Renal cortical epithelial cell (primary cell): ENCODE measurements at regions not wholly inside any gene's neighbourhood (a gene's known extent, or its start where the extent isn't known, plus 50 kb on each side); places are given as distances from the start of the nearest gene placed in this dataset.
"Not testable (repeated sequence)": the region's sequence is repeated elsewhere in the genome, so short reads cannot be mapped to it uniquely, and the experiment has no call there.

Experiments used
- DNase-seq: peaks from one replicate; pipeline ENCODE4 v3.0.0-alpha.2; 2011; ENCODE audit warnings: low read depth

DNA sequence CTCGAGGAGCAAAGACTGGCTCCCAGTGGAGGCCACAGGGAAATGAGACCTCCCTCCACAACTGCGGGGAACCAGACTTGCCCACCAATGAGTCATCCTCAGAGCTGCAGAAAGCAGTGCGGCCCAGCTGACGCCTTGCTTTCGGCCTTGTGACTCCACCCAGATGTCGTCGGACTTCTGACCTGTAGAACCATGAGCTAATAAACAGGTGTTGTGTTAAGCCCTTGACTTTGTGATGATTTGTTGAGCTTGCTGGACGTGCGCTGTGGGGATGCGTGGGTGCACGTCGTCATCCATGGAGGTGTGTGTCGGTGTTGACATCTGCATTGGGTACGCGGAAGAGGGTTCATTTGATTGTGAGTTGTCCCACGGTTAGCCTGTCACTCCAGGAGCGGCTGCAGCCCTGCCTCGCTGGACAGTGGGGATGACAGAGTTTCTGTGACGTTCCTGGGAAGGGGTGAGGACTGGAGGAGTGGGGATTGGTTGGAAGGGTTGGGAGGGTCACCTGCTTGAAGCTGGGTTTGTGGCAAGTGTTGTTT is 154.1 kb downstream of the SH3BP4 start:
- DNase-seq: no peak

GRCh38 chr2:235106874-235107639 is 155.2 kb downstream of the SH3BP4 start:
- DNase-seq: peak; percentile 67

- DNase-seq: no peak
Observed at GRCh38 chr2:235107640-235107951, 155.8 kb downstream of the SH3BP4 start.

DNA sequence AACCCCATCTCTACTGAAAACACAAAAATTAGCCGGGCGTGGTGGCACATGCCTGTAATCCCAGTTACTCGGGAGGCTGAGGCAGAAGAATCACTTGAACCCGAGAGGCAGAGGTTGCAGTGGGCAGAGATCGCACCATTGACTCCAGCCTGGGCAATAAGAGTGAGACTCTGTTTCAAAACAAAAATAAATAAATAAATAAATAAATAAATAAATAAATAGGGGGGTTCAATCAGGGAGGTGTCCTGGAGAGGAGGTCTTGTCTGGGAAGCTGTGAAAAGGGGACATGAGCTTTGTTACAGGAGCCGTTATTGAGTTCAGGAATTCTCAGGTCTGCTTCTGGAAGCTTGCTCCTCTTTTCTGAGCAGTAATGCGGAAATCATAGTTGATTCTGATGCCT is 157.7 kb downstream of the SH3BP4 start:
- DNase-seq: not testable (repeated sequence)

DNA sequence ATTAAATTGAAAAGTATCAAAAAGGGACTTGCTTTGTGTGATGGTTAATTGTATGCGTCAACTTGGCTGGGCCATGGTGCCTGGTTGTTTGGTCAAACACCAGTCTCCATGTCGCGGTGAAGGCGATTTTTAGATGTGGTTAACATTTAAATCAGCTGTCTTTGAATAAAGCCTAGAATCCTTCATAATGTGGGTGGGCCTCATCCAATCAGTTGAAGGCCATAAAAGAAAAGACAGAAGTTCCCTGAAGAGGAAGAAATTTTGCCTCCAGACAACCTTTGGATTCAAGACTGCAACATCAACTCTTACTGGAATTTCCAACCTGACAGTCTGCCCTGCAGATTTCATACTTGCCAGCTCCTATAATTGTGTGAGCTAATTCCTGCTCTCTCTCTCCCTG is 160.5 kb downstream of the SH3BP4 start:
- DNase-seq: no peak

- no peak for DNase-seq
Observed at GRCh38 chr2:235113854-235114253, 162.0 kb downstream of the SH3BP4 start.

GRCh38 chr2:235114286-235114685 is 162.5 kb downstream of the SH3BP4 start:
- DNase-seq: no peak

GRCh38 chr2:235115521-235115920 is 163.7 kb downstream of the SH3BP4 start:
- no peak for DNase-seq

DNA sequence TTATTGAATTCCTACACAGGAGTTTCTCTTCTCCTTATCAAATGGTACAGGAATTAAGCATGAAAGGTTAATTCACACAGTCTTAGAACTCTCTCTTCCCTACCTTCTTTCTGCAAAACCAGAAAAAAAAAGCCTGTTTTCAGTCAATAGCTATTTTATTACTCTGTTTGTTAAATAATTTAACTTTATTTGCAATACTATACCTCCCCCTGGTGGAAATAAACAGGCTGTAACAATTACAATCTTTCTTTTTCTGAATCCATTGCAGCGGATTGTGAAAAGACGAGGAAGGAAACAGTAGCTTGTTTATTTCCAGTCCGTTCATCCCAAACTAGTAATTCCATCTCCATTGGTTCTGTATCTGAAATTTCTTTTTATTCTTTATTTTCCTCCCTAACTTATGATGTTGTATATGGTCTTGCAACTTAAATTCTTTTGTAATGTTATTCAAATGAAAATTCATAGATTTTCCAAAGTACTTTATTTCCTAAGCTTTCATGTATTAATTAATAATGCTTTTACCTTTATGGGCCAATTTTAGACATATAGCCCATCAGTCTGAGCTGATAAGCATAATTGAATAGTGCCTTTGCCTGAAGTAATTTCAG is 165.2 kb downstream of the SH3BP4 start:
- peak; percentile 61 for DNase-seq

- DNase-seq: no peak
Observed at GRCh38 chr2:235126768-235127167, 175.0 kb downstream of the SH3BP4 start.

DNA sequence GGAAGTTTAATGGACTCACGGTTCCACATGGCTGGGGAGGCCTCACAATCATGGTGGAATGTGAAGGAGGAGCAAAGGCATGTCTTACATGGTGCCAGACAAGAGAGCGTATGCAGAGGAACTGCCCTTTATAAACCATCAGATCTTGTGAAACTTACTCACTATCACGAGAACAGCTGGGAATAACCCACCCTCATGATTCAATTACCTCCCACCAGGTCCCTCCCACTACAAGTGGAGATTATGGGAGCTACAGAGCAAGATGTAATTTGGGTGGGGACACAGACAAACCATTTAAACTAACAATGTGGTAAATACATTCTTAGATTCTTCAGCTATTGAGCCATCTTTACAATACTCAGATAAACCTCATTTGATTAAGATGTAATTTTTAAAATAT is 176.1 kb downstream of the SH3BP4 start:
- DNase-seq: no peak

GRCh38 chr2:235129850-235130249 is 178.0 kb downstream of the SH3BP4 start:
- DNase-seq: no peak

DNA sequence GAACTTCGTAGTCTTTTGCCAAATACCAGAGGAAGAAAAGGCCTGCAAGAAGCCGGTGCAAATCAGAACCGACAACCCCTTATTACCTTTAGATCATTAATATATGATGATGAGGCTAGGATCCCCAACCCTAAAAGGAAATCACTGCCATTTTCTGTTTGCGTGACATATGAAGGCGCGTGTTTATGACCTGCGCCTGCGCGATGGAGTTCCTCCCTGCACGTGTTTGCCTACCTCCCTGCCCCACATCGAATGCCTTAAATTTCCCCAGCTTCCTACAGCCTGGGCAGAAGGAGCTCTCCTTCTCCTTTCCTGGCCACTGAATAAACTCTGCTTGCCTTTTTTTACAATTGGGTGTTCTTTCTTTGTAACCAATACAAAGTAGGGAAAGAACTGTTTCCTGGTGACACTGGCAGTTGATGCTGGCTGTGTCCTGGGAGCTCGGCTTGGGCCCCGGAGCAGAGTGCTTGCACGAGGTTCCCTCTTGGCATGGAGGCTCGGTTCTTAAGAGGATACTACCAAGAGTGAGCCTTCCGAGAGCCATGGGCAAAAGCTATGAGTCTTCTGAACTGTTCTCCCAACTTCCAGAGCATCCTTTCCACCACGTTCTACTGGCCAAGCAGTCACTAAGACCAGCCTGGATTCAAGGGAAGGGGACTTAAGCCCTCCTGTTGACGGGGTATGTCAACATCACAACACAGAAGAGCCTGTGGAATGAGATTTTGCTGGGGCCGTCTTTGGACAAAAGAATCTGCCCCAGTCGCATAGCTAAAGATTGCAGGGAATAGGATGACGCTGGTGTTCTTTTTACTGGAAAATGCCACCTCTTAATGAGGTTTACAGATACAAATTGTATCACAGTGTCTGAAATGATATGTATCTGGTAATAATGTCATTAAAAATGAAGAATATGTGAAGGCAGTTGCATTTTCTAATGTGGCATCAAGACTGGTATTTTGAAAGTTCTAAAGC is 179.8 kb downstream of the SH3BP4 start:
- no peak for DNase-seq

GRCh38 chr2:235132651-235133050 is 180.8 kb downstream of the SH3BP4 start:
- no peak for DNase-seq

DNA sequence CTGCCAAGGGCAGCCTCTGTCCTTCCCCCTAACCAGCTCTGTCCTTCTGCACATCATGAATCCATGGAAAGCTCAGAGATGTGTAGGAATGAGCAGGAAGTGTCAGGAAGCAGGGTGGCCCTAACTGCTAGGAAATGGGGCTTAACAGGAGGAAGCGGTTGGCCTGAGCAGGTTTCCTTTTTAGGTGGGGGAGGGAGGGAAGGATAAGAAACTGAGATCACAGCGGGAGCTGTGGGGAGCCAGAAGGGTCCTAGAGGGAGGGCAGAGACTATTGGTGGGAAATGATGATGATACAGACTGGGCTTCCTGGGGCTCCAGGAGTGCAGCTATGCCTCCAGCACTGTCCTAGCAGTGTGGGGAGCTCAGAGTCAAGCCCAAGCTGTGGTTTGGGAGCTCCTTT is 182.0 kb downstream of the SH3BP4 start:
- DNase-seq: no peak

GRCh38 chr2:235134420-235134819 is 182.6 kb downstream of the SH3BP4 start:
- DNase-seq: no peak

GRCh38 chr2:235135195-235135965 is 183.6 kb downstream of the SH3BP4 start:
- no peak for DNase-seq

DNA sequence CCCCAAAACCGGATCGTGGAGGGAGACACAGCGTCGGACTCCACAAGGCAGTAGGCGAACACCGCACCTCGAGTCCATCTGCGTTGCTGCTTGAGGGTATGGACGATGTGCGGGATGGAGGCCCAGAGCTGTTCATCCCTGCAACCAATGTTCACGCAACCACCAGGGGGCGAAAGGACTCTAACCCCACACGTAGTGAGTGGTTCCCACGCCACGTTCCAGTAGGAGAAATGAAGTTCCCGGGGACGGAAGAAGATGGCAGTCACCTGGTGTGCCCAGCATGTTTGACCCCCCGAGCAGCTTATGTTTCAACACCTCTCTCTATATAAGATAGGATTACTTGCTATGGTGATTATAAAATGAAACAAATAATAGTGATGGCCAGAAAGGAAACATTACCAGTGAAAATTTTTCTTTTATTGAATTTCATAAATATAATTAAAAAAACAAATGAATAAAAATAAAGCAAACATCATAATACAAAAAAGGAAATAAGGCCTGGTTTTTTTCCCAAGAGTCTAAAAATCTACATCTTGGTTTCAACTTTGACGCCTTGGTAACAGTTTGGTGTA is 184.3 kb downstream of the SH3BP4 start:
- DNase-seq: peak; percentile 59

- DNase-seq: no peak
Observed at GRCh38 chr2:235138339-235138738, 186.5 kb downstream of the SH3BP4 start.

GRCh38 chr2:235139956-235140800 is 188.4 kb downstream of the SH3BP4 start:
- DNase-seq: no peak

DNA sequence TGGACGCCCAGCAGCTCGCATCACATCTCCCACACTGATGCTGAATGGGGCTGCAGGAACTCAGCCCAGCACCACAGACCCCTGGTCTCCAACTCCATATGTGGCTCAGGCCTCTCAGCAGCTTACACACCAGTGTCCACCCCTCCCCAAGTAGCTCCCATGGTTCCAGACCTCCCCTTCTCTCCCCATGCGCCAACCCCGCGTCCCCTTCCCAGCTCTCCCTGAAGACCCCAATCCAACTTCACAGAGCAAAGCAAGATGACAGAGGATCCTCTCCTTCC is 188.9 kb downstream of the SH3BP4 start:
- no peak for DNase-seq
